CD14-positive monocyte (primary cell): ENCODE measurements at regions not wholly inside any gene's neighbourhood (a gene's known extent, or its start where the extent isn't known, plus 50 kb on each side); places are given as distances from the start of the nearest gene placed in this dataset.

Experiments used
- DNase-seq, 3 donors: peaks; one replicate each; pipeline ENCODE4 v3.0.0-alpha.2; 2011 to 2022
- H2AFZ ChIP-seq: 2 replicates; pipeline ENCODE4 v1.6.0; 2012; ENCODE audit warnings: mild to moderate bottlenecking, low read depth, low read length, inconsistent platforms; ENCODE audit not compliant: insufficient read depth, poor library complexity, severe bottlenecking
- H3K27ac ChIP-seq, 2 donors: 1 replicate in 1 of 2; 2 replicates in 1 of 2; pipeline ENCODE4 v1.5.1; 2012 to 2013; ENCODE audit warnings: low read length in 2 of 2, control low read depth in 1 of 2, inconsistent platforms in 1 of 2, low read depth in 1 of 2, mild to moderate bottlenecking in 1 of 2
- H3K27me3 ChIP-seq, 2 donors: one replicate each; pipeline versions ENCODE4 v1.6.0 to v1.6.1; 2011 to 2013; ENCODE audit warnings: low read length in 2 of 2; ENCODE audit not compliant: control insufficient read depth in 2 of 2, insufficient read depth in 2 of 2
- H3K36me3 ChIP-seq, 2 donors: replicated peaks in 1 of 2; 1 replicate in 1 of 2; 2 replicates in 1 of 2; pipeline versions ENCODE4 v1.5.1 to v1.6.1; 2012 to 2013; ENCODE audit warnings: low read length in 2 of 2, control low read depth in 1 of 2, inconsistent platforms in 1 of 2, mild to moderate bottlenecking in 1 of 2; ENCODE audit not compliant: insufficient read depth in 2 of 2, control insufficient read depth in 1 of 2
- H3K4me1 ChIP-seq, 2 donors: 1 replicate in 1 of 2; 2 replicates in 1 of 2; pipeline versions ENCODE4 v1.5.1 to v1.6.1; 2012 to 2013; ENCODE audit warnings: low read length in 2 of 2, control low read depth in 1 of 2, inconsistent platforms in 1 of 2, mild to moderate bottlenecking in 1 of 2, moderate library complexity in 1 of 2; ENCODE audit not compliant: insufficient read depth in 2 of 2, control insufficient read depth in 1 of 2
- H3K4me2 ChIP-seq: replicated peaks from 2 replicates; pipeline ENCODE3; 2012; ENCODE audit warnings: low read length, moderate library complexity, mild to moderate bottlenecking; ENCODE audit not compliant: poor library complexity, severe bottlenecking; ENCODE audit errors: extremely low read depth
- H3K4me3 ChIP-seq, 3 experiments: fragments of 200-600 bp in 1 of 3; sonication (generic) in 1 of 3; replicated peaks in 1 of 3; 1 replicate in 2 of 3; 2 replicates in 1 of 3; pipeline ENCODE4 v1.5.1; 2011 to 2013; ENCODE audit warnings: low read length in 3 of 3, mild to moderate bottlenecking in 3 of 3, control low read depth in 2 of 3, low read depth in 2 of 3, inconsistent platforms in 1 of 3, moderate library complexity in 1 of 3
- H3K79me2 ChIP-seq: 2 replicates; pipeline ENCODE4 v1.6.0; 2012; ENCODE audit warnings: mild to moderate bottlenecking, control low read depth, inconsistent platforms, low read length, moderate library complexity; ENCODE audit not compliant: insufficient read depth
- H3K9ac ChIP-seq: 2 replicates; pipeline ENCODE4 v1.6.0; 2017; ENCODE audit warnings: low read length, mild to moderate bottlenecking; ENCODE audit not compliant: insufficient read depth, poor library complexity, severe bottlenecking
- H3K9me3 ChIP-seq, 2 donors: replicated peaks in 1 of 2; 1 replicate in 1 of 2; 2 replicates in 1 of 2; pipeline versions ENCODE4 v1.5.1 to v1.6.1; 2012 to 2013; ENCODE audit warnings: low read length in 2 of 2, control low read depth in 1 of 2; ENCODE audit not compliant: control insufficient read depth in 1 of 2, insufficient read depth in 1 of 2
- H4K20me1 ChIP-seq: 2 replicates; pipeline ENCODE4 v1.6.0; 2012; ENCODE audit warnings: mild to moderate bottlenecking, low read length, control low read depth, moderate library complexity; ENCODE audit not compliant: insufficient read depth
- H3K27ac Mint-ChIP-seq, 7 donors: one replicate each; pipeline ENCODE4 v1.8.0; 2020; ENCODE audit warnings: mild to moderate bottlenecking in 7 of 7, mixed read lengths in 7 of 7, moderate library complexity in 6 of 7, inconsistent platforms in 2 of 7
- H3K27me3 Mint-ChIP-seq, 3 donors: one replicate each; pipeline ENCODE4 v1.8.0; 2021 to 2022; ENCODE audit warnings: low read depth in 3 of 3, mild to moderate bottlenecking in 3 of 3, mixed read lengths in 3 of 3, moderate library complexity in 3 of 3, inconsistent platforms in 1 of 3
- H3K36me3 Mint-ChIP-seq, 2 donors: one replicate each; pipeline ENCODE4 v1.8.0; 2020; ENCODE audit warnings: mixed read lengths in 2 of 2, inconsistent platforms in 1 of 2, mild to moderate bottlenecking in 1 of 2
- H3K4me1 Mint-ChIP-seq: one replicate; pipeline ENCODE4 v1.8.0; 2020; ENCODE audit warnings: mild to moderate bottlenecking, mixed read lengths
- H3K4me3 Mint-ChIP-seq, 2 donors: one replicate each; pipeline ENCODE4 v1.8.0; 2020; ENCODE audit warnings: mild to moderate bottlenecking in 2 of 2, mixed read lengths in 2 of 2, moderate library complexity in 1 of 2
- H3K9me3 Mint-ChIP-seq, 7 donors: one replicate each; pipeline ENCODE4 v1.8.0; 2020 to 2022; ENCODE audit warnings: mixed read lengths in 7 of 7, mild to moderate bottlenecking in 6 of 7, moderate library complexity in 6 of 7, inconsistent platforms in 2 of 7
- CTCF ChIP-seq: fragments of 200-600 bp; IDR thresholded peaks from one replicate; pipeline ENCODE4 v1.8.0; 2022; ENCODE audit warnings: antibody characterized with exemption, mild to moderate bottlenecking
- WGBS: methylation state at CpG from one replicate; pipeline ENCODE4 v1.1.5; 2013; ENCODE audit warnings: missing lambda C conversion rate; ENCODE audit not compliant: insufficient coverage; 5-methylcytosine and 5-hydroxymethylcytosine counted together
- intact Hi-C, 2 donors: fragments of 100-400 bp; cut with micrococcal nuclease; formaldehyde crosslinking; loops; one replicate each; pipeline versions ENCODE4 v1.15.0 to v1.15.1; 2023

GRCh38 chr3:26347150-26347549, 275.4 kb upstream of the LRRC3B start:
- TF ChIP-seq CTCF, result no peak
- Histone ChIP-seq H3K27me3 (no peaks in the 10 kb centered on the region), H3K4me1 (no peaks in the 10 kb centered on the region), H3K9me3 (peaks cover 28 to 38% of the 10 kb centered on the region in 2 donors), H4K20me1 (no peaks in the 10 kb centered on the region), H3K79me2 (no peaks in the 10 kb centered on the region), H3K4me2 (no peak overlapping the region), H3K36me3 (no peaks in the 10 kb centered on the region), H3K9ac (no peak overlapping the region), H3K27ac (no peak overlapping the region), H3K4me3 (no peak overlapping the region), H2AFZ (no peak overlapping the region)
- H3K36me3 Mint-ChIP-seq, result no peaks in the 10 kb centered on the region
- no peaks in the 10 kb centered on the region for H3K4me1 Mint-ChIP-seq
- H3K9me3 Mint-ChIP-seq, result peaks cover 2 to 33% (median 22%) of the 10 kb centered on the region in 7 donors
- no peak for DNase-seq
- no peak overlapping the region for H3K4me3 Mint-ChIP-seq
- intact Hi-C loops, result no loop called here
- no peak overlapping the region for H3K27ac Mint-ChIP-seq
- H3K27me3 Mint-ChIP-seq, result no peaks in the 10 kb centered on the region
- 95% methylated on average over 16 of the region's 16 CpGs for WGBS

DNA sequence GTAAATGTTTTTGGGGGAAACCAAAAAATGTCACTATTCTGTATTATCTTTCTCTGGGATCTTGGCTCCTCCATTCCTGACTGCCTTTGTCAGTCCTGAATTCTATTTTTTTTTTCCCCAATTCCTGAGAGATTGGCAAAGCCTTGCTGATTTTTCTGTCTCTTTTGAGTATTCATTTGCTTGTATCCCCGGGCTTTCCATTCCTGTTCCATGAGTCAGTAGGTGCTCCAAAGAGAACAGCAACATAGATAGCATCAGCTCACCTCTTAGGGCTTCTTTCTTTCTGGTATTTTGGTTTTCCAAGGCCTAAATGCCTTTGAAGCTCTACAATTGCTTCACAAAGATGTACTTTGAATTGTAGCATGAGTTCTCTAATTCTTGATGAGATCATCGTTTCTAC, 271.7 kb upstream of the LRRC3B start:
- no peaks in the 10 kb centered on the region for H3K27me3 ChIP-seq
- H4K20me1 ChIP-seq, result no peaks in the 10 kb centered on the region
- no peak overlapping the region for H3K9ac ChIP-seq
- no peaks in the 10 kb centered on the region for H3K36me3 ChIP-seq
- Mint-ChIP-seq H3K27me3 (no peaks in the 10 kb centered on the region), H3K36me3 (no peaks in the 10 kb centered on the region), H3K9me3 (peaks cover 2 to 35% (median 22%) of the 10 kb centered on the region in 7 donors), H3K4me3 (no peak overlapping the region), H3K27ac (no peak overlapping the region), H3K4me1 (no peaks in the 10 kb centered on the region)
- H3K27ac ChIP-seq, result no peak overlapping the region
- no peak overlapping the region for H2AFZ ChIP-seq
- WGBS, result no CpG with 5 or more reads among the region's 2 CpGs
- TF ChIP-seq CTCF, result no peak
- H3K4me3 ChIP-seq, result no peak overlapping the region
- DNase-seq, result no peak
- H3K9me3 ChIP-seq, result peaks cover 23 to 42% of the 10 kb centered on the region in 2 donors
- H3K79me2 ChIP-seq, result no peaks in the 10 kb centered on the region
- H3K4me1 ChIP-seq, result no peaks in the 10 kb centered on the region
- intact Hi-C loops, result no loop called here
- H3K4me2 ChIP-seq, result no peak overlapping the region
